HG03139 (cell line): ENCODE measurements at regions not wholly inside any gene's neighbourhood (a gene's known extent, or its start where the extent isn't known, plus 50 kb on each side); places are given as distances from the start of the nearest gene placed in this dataset.
"Not testable (repeated sequence)": the region's sequence is repeated elsewhere in the genome, so short reads cannot be mapped to it uniquely, and the experiment has no call there.

ENCODE experiments used
- ATAC-seq: cut with Tn5 transposase; IDR thresholded peaks from one replicate; pipeline ENCODE4 v1.9.1; 2021; ENCODE audit not compliant: unreplicated experiment

DNA sequence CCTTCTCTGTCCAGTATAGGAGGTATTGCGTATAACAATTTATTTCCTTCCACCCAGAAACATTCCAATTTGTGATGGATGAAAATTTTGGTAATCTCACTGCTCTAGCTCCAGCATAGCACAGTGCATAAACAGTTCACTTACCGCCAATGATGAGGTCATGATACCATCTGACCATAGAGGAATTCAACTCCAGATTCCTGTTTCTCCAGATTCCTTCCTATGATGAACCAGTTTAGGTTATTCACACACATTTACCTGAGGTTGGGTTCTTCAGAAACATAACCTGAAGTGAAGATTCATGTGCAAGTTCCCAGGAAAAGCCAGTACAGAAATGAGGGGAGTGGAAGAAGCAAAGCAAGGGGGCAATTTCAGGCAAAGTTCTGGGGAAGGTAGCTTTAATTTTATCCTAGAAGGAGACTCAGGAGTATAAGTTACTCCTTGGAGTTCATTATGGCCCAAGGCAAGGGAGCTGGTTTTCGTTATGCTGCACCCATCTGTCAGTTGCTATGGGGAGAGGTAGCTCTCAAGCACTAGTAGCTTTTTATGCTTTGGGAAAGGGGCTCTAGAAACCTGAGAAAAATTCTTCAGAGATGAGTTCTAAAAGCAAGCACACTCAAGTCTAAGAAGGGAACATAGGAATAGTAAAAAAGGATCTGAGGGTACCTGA lies 121.6 kb downstream of the CASP12 start:
- ATAC-seq, result no peak

DNA sequence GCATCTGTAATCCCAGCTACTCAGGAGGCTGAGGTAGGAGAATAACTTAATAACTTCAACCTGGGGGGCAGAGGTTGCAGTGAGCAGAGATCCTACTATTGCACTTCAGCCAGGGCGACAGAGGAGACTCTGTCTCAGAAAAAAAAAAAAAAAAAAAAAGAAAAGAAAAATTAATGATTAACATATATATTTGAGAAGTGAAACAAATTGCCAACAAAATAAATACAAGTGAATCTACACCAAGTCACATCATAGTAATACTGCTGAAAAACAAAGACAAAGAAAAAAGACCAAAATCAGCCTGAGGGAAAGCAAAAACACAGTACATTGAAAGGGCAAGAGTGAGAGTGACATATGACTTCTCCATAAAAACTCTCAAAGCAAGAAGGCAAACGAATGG lies 123.7 kb downstream of the CASP12 start:
- ATAC-seq, result no peak

DNA sequence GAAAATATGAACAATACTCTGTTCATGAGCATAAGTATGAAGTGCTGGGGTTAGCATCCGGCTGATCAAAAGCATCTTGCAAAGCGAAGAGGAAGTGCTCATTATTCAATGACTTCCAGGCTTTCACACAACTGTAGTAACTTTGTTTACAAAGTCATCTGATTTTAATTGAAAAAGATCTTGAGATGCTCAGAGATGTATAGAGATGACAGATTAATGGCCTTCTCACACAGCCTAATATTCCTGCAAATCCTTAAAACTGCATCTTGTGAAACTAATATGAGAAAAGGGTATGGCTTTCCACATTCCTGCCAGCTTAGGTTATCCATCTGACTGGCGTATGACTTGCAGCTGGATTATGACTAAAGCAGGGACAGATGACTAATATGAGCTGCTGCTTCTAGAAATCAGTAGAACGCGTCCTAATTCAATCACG lies 125.4 kb downstream of the CASP12 start:
- no peak for ATAC-seq

DNA sequence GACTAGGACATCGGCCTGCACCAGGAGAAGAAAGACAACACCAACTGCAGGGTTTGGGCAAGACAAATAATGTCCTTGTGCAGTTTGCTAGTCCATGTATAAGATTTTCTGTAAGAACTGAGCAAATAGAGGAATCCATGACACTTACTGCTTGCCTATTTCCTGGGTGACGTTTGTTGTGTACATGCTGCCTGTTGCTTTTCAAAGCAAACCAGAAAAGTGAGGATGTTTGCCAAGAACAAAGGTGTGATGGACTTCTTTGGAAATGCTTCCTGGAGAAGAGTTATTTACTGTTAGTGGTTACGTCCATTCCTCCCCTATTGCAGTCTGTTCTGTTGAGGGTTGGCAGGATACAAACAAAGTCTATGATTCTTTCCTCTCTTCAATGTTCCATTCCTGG lies 126.5 kb downstream of the CASP12 start:
- no peak for ATAC-seq

DNA sequence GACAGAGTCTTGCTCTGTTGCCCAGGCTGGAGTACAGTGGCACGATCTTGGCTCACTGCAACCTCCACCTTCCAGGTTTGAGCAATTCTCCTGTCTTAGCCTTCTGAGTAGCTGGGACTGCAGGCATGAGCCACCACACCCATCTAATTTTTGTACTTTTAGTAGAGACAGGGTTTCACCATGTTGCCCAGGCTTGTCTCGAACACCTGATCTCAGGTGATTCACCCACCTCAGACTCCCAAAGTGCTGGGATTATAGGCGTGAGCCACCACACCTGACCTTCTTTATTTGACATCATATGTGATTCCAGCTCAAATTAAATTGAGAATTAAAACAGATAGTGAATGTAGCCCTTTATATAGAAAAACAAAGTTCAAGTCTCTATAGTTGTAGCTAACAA lies 127.2 kb downstream of the CASP12 start:
- ATAC-seq, result not testable (repeated sequence)

DNA sequence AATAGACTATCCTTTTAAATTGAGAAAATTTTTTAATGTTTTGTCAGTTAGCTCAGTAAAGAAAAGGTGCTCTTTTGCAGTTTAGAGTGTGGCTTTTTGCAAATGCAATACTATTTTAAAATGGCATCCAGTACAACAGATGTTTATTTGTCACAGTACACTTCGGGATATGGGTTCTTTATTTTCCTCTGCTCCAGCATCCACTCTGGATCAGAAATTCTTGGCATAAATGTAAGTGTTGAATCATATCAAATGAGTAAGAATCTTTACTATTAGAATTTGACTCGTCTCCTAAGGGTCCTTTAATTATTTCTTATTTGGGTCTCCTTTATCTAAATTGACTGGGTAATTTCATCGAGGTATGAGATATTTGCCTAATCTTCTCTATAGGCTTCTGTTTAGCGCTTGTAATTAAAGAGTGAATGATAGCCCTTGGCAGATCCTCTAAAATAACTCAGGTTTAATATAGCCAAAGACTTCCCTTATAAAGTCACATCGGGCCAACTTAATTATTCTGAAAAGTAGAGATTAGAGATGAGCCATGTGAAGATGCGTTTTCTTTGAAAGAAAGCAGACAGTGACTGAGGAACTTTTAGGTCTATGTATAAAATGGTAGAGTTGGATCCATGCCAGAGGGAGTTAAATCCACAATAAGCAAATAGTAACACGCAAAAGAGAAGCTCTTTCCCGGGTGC lies 132.7 kb downstream of the CASP12 start:
- ATAC-seq, result no peak

DNA sequence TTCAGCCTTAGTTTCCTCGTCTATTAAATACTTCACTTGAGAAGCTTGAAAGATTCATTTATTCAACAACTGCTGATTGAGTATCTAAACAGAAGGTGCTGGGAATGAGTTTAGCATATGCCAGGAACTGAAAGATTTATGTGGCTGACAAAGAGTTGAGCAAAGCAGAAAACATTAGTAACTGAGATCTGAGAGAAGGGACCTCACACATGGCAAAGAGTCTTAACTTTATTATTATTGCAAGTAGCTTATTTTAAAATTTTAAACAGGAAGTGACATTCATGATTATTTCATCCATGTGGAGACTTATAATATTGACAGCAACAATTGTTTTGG lies 133.6 kb downstream of the CASP12 start:
- ATAC-seq, result no peak

DNA sequence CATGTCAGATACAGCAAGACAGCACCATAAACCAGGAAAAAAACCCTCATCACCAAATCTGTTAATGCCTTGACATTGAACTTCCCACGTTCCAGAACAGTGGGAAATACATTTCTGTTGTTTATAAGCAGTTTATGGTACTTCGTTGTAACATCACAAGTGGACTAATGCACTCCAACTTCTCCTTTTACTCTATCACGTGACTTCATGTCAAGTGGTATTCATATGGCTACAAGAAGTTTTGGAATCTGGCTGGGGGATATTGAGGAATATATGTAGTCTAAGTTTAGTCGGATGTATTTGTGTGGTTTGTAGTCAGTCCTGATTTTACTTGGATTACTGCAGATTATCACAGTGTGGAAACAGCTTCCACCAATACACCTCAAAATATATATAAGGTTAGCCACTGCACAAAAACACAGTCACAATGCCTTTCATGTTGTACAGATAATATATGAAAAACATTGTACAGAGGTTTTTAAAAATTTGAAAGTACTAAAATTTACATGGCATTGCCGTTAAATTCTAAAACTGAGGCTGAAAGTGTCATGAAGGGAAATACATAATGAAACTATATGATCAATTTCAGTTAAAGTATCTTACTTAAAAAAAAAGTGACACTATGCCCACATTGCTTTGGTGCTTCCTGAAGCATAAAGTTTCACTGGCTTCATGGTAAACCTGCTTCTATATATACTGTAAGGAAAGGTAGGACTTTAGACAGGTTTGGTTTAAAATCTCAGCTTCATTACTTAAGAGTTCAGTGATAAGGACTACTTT lies 134.1 kb downstream of the CASP12 start:
- no peak for ATAC-seq

DNA sequence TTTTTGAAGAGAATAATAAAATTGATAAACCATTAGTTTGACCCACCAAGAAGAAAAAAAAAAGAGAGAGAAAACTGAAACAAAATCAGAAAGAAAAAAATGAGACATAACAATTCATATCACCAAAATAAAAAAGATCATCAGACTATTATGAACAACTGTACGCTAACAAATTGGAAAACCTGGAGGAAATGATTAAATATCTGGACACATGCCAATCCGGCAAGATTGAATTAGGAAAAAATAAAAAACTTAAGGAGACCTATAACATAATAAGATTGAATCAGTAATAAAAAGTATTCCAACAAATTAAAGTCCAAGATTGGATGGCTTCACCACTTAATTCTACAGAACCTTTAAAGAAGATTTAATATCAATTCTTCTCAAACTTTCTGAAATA lies 136.7 kb downstream of the CASP12 start:
- ATAC-seq, result no peak

DNA sequence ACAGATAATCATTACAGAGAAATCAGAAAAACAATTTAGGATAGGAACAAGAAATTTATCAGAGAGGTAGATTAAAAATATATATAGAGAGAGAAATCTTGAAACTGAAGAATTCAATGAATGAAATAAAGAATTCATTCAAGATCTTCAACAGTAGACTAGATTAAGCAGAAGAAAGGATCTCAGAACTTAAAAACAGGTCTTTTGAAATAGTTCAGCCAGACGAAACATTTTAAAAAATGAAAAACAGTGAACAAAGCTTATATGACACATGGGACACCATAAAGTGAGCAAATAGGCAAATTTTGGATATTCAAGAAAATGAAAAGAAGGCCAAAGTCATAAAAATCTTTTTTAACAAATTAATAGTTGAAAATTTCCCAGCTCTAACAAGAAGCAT lies 138.8 kb downstream of the CASP12 start:
- ATAC-seq, result no peak

DNA sequence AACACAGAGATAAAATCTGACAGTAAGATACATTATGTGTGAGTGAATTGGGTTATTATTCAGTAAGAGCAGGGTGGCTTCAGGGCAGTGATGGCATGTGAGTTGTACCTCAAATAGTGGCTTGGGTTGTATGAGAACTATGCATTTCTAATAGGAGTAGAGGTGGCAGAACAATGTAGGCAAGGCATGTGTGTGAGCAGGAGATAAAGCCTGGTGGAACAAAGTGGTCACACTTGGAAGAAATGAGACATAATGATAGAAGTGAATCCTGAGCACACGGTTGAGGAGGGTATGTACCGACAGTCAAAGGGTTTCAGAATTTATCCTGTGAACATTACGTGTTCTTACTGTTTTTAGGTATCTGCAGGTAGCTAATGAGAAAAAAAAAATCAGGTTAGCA lies 159.3 kb downstream of the CASP12 start:
- ATAC-seq, result no peak

DNA sequence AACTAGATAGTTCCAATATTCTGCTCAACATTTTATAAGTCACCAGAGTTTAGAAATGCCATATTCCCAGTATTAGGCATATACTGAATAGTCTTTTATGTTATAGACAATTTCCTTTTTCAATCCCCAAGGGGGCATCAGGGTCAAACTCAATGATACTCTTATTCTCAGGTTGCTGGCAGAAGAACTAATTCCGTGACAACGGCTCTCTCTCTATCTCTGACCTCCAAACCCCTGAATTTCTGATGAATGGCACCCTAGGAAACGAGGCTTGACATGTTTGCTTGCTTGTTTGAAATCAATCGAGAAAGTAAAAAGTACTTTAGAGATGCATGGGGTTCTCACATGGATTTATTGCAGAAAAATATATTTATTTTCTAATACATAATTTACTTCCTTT lies 160.1 kb downstream of the CASP12 start:
- no peak for ATAC-seq

DNA sequence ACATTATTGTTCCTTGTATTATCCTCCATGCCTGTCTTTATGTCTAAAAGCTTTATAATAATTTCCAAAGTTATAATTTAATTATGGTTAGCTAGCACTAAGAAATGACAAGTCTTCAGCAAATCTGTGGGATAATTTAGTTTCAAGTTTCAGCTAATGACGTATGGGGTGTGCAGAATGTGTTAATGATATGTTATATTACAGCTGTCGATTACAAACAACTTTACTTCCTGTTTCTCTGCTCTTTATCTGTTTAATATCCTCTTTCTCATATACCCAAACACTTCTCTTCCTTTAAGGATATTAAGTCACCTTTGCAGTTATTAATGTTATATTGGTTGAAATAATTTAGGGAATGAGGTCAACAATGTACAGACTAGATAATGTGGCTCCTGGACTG lies 161.8 kb downstream of the CASP12 start:
- ATAC-seq, result no peak

DNA sequence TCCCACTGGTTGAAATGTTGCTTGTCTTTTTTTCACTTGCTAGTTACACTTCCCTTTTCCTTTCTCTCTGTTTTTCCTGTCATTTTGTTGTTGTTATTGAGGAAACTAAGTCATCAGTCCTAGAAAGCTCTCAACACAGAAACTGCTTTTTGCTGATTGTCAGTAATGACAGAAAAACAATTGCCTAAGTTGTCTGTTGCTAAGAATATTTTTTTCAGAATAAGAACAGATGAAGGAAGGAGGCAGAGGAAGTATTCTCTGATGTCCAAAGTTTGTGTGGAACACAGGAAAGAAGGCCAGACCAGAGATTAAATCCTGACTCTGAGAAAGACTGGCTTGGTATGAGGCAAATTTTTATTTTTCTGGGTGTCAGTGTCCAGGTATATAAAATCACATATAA lies 163.3 kb downstream of the CASP12 start:
- no peak for ATAC-seq

DNA sequence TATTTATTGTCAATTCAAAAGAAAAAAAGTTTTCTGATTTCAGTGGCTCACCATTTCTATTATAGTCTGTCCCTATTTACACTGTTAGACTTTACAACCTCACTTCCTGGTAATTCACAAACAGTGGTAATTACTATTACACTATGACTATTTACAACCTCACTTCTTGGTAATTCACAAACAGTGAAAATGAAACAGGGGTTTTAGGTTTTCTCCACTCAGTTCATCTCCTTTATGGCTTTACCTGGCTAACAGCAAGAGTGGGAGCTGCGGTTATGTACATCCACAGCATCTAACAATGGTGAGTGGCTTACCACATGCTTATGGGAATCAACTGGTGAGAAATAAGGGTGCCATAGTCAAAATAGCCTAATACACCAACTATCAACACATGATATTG lies 166.4 kb downstream of the CASP12 start:
- ATAC-seq, result no peak

DNA sequence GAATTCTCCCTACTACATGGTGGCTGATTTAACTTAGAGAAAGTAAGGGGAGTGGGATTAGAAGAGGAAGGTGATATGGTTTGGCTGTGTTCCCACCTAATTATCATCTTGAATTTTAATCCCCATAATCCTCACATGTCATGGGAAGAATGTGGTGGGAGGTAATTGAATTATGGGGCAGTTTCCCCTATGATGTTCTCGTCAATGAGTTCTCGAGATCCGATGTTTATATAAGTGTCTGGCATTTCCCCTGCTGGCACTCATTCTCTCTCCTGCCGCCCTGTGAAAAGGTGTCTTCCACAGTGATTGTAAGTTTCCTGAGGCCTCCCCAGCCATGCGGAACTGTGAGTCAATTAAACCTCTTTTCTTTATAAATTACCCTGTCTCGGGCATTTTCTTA lies 169.3 kb downstream of the CASP12 start:
- no peak for ATAC-seq

DNA sequence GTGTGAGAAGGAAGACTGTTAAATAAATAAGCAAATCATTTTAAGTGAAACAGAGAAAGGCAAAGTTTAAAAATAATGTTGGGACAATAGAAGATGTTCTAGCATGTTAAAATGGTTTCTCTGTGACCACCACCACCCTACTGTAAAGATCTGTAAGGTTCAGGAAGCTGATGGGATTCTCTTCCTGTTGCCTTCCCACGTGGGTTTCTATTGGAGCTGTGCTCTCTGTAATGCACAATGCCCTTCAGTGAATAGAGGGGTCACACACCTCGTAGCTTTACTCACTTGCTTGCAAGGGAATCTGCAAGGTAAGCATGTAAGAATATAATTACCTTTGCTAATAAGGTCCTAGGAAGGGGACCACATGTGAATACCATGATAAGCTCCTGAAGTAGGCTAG lies 170.5 kb downstream of the CASP12 start:
- no peak for ATAC-seq

DNA sequence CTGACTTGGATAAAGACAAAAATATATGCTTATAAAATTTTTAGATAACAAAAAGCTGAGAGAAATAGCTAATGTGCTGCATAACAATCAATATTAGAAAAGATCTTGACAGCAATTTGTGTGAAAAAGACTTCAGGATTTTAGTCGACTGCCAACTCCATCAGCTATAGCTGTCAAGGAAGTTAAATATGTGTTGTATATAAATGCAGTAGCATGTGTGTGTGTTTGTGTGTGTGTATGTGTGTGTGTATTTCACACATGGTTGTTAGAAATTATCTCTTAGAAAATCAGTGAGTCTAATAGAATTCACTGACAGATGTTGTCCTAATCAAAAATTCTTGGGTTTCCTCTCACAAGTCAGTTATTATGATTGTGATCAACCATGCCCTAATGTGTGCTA lies 171.2 kb downstream of the CASP12 start:
- no peak for ATAC-seq

DNA sequence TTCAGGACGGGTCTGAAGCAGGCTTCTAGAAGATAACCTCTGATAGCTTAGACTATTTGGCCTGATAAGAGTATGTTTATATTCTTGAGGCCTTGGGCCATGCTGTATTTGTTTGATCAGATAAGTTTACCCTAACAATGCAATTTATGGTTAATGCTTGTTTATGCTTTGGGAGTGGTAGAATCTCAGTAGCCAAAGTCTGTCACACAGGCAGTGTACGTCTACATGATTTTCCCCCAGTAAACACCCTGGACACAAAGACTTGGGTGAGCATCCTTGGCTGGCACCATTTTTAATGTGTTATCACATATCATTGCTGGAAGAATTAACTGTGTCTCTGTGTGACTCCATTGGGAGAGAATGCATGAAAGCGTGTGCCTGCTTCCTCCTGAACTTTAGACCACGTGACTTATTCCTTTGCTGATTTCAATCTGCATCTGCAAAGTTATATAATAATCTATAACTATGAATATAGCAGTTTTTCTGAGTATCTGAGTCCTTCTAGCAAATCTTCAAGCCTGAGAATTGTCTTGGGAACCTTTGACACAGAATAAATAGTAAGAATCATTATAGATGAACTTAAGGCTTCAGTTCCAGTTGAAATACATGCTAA lies 172.4 kb downstream of the CASP12 start:
- ATAC-seq, result no peak

DNA sequence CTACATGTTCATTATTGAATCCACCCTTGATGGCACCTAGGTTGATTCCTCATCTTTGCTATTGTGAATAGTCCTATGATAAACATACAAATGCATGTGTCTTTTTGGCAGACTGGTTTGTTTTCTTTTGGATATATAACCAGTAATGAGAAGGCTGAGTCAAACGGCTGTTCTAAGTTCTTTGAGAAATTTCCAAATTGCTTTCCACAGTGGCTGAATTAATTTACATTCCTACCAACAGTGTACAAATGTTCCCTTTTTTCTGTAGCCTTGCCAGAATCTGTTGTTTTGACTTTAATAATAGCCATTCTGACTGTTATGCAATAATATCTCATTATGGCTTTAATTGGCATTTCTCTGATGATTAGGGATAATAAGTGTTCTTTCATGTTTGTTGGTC lies 184.9 kb downstream of the CASP12 start:
- no peak for ATAC-seq

DNA sequence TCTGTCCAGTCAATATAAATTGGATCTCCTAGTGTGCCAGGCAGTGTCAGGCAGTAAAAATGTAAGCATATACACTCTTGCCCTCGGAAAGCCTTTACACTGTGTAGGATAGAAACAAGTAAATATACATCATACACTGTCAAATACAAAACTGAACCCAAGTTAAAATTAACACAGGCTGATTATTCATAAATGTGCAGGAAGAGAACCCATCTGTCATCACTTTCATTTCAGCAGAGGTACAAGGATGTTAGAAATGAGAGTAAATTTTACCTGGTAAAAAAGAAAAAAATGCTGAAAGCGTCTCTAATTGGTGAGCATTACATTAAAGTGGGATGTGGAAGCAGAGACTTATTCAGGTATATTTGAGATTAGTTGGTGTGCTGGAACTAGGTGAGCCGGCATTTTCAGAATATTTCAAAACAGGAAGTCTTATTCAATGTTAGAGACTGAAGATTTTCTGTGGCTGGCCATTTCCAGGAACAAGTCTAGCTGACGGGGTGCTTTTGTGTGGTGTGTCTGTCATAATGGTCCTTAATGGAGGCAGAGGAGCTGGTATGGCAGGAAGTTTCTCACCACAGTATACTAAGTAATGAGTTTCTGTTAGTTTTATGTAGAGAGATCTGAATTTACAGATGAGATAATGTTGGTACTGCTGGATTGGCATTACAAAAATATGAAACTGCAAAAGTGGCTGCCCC lies 192.6 kb downstream of the CASP12 start:
- peak; percentile 99 for ATAC-seq
